HG03175 (cell line): ENCODE measurements at regions not wholly inside any gene's neighbourhood (a gene's known extent, or its start where the extent isn't known, plus 50 kb on each side); places are given as distances from the start of the nearest gene placed in this dataset.
"Not testable (repeated sequence)": the region's sequence is repeated elsewhere in the genome, so short reads cannot be mapped to it uniquely, and the experiment has no call there.

Experiments used
- ATAC-seq: cut with Tn5 transposase; IDR thresholded peaks from one replicate; pipeline ENCODE4 v1.9.1; 2021; ENCODE audit warnings: mild to moderate bottlenecking, moderate library complexity; ENCODE audit not compliant: unreplicated experiment

- no peak for ATAC-seq
Measured at GRCh38 chr5:66348387-66349125, 204.5 kb downstream of the SREK1 start.

DNA sequence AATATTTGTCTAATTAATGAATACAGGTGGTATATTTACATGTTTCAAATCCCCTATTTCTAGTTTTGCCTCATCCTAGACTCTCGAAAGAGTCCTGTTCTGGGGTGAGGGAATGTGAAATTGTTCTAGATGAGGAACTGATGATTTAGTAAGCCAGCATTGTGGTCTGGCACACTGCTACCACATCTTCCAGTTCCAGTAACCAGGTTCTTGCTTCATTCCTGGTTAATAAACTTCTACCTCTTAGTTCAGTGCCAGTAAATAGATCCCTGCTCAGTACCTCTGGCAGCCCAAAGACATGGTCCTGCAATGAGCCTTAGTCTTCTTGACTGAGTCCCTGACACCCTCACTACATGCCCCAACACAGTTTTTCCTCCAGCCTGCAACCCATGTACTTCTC lies 207.7 kb downstream of the SREK1 start:
- no peak for ATAC-seq

GRCh38 chr5:66353186-66353585 lies 209.1 kb downstream of the SREK1 start:
- ATAC-seq: no peak

GRCh38 chr5:66354422-66354821 lies 210.3 kb downstream of the SREK1 start:
- no peak for ATAC-seq

GRCh38 chr5:66356011-66356565 lies 212.0 kb downstream of the SREK1 start:
- no peak for ATAC-seq

DNA sequence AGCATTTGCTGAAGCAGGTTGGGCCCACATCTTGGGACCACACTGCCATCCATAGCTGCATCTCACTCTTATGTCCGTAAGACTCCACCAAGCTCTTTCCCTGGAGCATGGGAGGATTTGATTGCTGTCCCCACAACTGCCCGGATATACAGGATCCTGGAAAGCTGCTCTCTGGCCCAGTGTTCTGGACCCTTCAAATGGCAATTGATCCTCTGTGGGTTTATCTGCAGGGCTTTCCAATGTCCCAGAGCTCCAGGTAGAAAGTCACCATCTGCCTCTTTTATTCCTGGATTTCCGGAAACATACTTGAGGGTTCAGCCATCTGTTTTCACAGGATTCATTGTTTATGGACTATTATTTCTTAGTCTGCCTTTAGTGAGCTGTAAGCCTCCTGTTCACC lies 214.6 kb downstream of the SREK1 start:
- no peak for ATAC-seq

DNA sequence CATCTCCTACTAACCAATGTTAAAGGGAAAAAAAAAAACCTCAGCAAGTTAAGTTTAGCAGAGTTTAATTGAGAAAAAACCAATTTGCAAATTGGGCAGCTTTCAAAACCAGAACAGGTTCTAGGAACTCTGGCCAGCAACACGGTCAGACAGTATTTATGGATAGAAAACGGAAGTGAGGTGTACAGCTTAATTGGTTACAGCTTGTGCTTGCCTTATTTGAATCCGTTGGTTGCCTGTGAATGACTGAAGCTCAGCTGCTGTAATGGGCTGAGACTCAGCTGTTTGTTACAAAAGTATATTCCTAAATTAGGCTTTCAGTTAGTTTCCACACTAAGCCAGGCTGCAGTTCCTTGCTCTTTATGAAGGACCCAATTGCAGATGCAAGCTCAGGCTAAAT lies 217.0 kb downstream of the SREK1 start:
- ATAC-seq: no peak

- ATAC-seq: no peak
Measured at GRCh38 chr5:66362046-66362445, 217.9 kb downstream of the SREK1 start.

DNA sequence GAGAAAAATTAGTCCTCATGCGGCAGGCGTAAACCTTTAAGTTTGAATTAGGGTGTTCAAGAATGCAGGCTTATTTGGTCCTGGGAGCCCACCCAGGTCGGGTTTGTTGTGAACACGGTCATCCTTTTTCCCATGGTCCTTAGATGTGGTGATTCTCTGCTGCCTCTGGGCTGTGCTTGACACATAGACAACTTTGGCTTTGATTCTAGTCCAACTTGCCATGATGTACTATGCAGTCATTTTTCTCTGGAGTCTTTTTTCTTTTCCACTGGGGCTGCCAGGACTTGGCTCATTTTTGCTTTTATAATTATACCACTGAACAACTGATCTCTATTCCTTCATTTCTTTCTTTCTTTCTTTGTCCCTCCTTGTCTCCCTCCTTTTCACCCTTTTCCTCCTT lies 218.6 kb downstream of the SREK1 start:
- no peak for ATAC-seq

DNA sequence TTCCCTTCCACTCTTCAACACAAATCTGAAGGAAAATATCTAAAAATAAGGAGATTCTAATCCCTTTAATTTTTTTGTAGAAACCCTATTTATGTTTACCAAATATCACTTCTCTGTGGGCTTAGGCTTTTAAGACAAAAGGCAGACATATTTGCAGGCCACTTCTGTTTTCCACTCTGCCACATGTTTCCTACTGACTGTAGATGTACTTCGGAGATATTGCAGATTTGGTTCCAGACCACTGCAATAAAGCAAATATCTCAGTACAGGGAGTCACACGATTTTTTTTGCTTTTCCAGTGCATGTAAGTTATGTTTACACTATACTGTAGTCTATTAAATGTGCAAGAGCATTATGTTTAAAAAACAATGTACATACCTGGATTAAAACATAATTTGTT lies 219.0 kb downstream of the SREK1 start:
- ATAC-seq: no peak

DNA sequence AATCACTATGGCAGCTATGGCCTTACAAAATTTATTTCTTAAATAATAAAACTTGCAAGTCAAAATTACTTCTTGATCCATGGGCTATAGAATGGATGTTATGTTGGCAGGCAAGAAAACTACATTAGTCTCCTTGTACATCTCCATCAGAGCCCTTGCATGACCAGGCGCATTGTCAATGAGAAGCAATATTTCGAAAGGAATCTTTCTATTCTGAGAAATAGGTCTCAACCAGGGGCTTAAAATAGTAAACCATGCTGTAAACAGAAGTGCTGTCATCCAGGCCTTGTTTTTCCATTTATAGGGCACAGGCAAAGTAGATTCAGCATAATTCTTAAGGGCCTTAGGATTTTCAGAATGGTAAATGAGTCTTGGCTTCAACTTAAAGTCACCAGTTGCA lies 220.1 kb downstream of the SREK1 start:
- ATAC-seq: no peak

DNA sequence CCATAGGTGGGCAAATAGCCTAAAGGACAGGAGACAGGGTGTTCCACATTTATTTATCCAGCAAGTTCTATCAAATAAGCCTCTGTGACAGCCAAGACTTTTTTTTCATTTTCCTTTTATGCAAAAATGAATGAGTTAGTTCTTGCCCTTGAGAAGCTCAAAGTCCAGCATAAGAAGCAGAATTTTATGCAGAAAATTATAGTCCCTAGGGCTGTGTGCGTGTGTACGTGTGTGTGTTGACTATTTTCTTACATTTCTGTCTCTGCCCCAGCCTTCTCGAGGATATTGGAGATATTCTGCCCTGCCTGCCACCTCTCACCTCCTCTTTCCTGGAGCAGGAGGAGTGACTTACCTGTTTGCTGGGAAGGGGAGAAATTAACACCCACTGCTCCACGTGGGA lies 221.9 kb downstream of the SREK1 start:
- no peak for ATAC-seq

- ATAC-seq: no peak
Measured at GRCh38 chr5:66367814-66368541, 223.9 kb downstream of the SREK1 start.

DNA sequence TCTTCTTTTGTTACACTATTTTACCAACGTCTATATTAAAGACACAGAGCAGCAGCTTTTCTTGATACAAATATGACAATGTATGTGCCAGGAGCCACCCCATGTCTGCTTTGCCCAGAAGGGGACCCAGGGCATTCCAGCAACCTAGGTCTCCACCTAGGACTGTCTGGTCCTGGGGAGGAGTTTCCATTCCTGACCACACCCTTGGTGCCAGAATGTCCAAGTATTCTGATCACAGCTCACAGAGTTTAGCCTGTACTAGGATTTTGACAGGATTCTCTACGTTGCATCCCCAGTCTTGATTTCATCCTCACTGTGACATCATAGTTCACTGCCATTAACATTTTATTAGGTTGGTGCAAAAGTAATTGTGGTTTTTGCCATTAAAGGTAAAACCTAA lies 224.7 kb downstream of the SREK1 start:
- ATAC-seq: no peak

DNA sequence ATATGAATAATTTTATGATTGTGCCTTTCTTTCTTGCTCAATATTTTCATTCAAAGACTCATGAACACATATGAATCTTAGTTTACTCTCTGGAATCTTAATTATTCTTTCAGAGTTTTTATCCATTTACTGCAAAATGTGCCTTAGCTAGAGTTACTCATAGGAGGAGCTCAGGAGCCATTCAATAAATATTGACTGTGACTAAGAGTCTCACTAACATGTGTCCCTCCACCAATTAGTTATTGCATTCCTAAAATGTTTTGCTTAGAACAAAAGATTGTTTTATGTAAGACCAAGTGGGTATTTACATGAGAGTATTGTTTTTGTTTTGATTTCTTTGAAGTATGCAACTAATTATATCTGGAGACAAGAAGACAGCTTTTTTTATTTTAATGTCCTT lies 218.4 kb upstream of the MAST4 start:
- ATAC-seq: no peak

DNA sequence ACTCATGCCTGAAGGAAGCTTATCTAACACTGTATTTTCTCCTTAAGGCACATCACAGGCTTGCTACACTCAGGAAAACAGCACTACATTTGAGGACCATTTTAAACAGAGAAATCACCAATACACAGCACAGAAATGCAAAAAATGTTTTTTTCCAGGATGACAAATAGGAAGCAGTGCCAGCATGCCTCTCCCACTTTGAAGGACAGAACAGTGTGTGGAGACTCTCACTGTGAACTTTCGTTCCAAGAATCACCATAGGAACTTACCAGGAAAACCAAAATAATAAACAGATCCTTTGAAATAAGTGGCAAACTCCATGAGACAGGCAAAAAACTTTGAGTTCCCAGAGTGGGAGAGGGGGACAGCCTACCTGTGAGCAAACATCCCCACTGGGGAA lies 217.8 kb upstream of the MAST4 start:
- no peak for ATAC-seq

- no peak for ATAC-seq
Measured at GRCh38 chr5:66382152-66382551, 214.0 kb upstream of the MAST4 start.

- ATAC-seq: not testable (repeated sequence)
Measured at GRCh38 chr5:66405145-66405544, 191.0 kb upstream of the MAST4 start.

DNA sequence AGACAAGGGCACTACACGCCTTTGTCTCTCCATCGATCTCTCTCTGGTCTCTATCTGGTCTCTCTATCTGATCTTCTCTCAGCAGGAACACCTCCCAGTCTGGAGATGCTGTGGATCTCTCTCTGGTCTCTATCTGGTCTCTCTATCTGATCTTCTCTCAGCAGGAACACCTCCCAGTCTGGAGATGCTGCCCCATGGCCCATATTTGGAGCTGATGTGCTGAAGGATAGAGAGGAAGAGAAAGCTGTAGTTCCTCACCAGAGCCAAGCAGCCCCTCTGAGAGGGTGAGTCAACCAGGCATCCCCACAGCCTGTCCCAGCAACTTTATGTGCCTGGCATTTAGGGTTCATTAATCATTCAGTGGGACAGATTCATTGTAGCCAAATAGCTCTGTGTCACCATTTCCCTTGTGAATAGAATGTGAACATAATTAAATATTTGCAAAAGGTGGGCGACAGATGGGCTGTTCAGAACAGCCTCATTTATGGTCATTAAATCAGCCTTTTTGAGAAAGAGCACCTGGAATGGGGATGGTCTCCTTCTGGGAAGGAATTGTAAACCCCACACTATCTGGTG lies 189.3 kb upstream of the MAST4 start:
- no peak for ATAC-seq

DNA sequence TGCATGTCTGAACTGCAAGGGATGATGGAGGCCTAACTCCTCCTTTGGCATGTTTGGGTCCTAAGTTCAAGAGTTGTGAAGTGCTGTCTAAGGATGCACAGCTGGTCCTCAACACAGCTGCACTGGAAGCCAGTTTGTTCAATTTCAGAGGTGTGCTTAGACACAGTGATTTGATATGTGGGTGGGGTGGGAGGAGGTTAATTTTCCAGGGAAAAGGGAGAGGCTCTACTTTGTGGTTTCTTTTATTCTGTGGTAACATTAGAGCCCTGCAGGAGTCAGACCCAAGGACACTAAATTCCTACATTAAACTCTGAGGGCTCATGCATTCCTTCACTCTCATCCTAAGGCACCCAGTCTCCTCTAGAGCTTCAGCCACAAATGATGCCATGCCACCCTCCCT lies 188.4 kb upstream of the MAST4 start:
- ATAC-seq: no peak

DNA sequence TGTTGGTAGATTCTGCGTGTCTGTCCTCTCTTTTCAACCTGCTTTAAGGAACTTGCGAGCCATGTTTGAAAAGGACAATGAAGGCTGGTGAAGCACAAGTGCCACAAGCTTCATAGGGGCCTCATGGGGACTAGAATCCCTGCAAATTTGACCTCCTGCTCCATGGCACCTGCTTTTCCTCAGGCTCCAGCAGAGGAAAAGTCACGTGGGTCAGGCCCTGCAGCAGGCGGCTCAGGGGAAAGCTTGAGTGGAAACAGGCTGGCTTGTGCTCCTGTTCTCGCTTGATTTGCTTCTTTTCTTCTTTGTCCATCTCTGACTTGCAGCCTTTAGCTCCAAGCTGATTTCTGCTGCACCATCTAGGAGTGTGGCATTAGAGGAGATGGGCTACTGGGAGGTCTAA lies 187.6 kb upstream of the MAST4 start:
- no peak for ATAC-seq

GRCh38 chr5:66410122-66410521 lies 186.1 kb upstream of the MAST4 start:
- ATAC-seq: no peak
